Fibroblast of the aortic adventitia (primary cell): ENCODE measurements at regions not wholly inside any gene's neighbourhood (a gene's known extent, or its start where the extent isn't known, plus 50 kb on each side); places are given as distances from the start of the nearest gene placed in this dataset.

ENCODE experiments used
- DNase-seq: peaks from one replicate; pipeline ENCODE4 v3.0.0-alpha.2; 2010; ENCODE audit warnings: low read depth
- H3K4me3 ChIP-seq: 2 replicates; pipeline ENCODE4 v1.5.1; 2011; ENCODE audit warnings: low read depth, mild to moderate bottlenecking, control low read depth, low read length, moderate library complexity
- TF ChIP-seq, protein P1 (sequence below): IDR thresholded peaks from 2 replicates; pipeline ENCODE4 v1.5.1; 2011; ENCODE audit warnings: mild to moderate bottlenecking, low read length, control low read depth, inconsistent platforms; ENCODE audit not compliant: insufficient read depth

DNA sequence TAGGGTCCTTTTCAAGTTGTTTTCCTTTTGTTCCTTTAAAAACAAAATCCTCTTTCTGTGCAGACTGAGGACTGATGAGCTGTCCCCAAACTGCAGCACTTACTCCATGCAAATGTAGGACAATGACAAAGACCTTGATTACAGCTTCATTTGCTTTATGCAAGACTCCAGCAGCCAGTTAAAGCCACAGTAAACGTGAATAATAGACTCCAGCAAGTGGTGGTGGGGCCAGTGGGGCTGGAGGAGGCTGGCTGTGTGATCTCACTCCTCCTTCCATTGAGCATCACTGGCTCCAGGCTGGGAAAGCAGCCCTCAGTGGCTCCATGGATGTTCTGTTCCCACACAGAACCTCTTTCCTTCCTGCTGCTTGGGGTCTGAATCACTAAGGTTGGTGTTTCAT lies 306.0 kb upstream of the CELF4 start:
- no peak overlapping the region for H3K4me3 ChIP-seq
- TF ChIP-seq, protein P1, sequence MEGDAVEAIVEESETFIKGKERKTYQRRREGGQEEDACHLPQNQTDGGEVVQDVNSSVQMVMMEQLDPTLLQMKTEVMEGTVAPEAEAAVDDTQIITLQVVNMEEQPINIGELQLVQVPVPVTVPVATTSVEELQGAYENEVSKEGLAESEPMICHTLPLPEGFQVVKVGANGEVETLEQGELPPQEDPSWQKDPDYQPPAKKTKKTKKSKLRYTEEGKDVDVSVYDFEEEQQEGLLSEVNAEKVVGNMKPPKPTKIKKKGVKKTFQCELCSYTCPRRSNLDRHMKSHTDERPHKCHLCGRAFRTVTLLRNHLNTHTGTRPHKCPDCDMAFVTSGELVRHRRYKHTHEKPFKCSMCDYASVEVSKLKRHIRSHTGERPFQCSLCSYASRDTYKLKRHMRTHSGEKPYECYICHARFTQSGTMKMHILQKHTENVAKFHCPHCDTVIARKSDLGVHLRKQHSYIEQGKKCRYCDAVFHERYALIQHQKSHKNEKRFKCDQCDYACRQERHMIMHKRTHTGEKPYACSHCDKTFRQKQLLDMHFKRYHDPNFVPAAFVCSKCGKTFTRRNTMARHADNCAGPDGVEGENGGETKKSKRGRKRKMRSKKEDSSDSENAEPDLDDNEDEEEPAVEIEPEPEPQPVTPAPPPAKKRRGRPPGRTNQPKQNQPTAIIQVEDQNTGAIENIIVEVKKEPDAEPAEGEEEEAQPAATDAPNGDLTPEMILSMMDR, result no peak
- no peak for DNase-seq

DNA sequence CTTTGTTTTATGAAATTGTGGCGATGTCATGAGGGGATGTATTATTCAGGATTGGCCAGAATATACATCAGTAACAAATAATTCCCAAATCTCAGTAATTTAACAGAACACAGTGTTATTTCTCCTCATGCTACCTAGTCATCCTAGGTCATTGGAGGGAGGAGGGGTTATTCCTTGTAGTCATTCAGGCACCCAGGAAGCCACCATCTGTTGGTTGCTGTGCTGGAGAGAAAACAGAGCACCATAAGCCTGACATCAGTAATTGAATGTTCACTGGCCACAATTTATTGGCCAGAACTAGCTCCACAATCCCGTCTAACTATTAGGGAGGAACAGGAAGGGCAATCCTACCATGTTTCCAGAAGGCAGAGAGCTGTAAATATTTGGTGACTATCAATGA lies 303.5 kb upstream of the CELF4 start:
- TF ChIP-seq, protein P1, result no peak
- H3K4me3 ChIP-seq, result no peak overlapping the region
- DNase-seq, result no peak

- no peak for DNase-seq
- TF ChIP-seq, protein P1, result no peak
- H3K4me3 ChIP-seq, result no peak overlapping the region
Measured at GRCh38 chr18:37864122-37864521, 298.5 kb upstream of the CELF4 start.

DNA sequence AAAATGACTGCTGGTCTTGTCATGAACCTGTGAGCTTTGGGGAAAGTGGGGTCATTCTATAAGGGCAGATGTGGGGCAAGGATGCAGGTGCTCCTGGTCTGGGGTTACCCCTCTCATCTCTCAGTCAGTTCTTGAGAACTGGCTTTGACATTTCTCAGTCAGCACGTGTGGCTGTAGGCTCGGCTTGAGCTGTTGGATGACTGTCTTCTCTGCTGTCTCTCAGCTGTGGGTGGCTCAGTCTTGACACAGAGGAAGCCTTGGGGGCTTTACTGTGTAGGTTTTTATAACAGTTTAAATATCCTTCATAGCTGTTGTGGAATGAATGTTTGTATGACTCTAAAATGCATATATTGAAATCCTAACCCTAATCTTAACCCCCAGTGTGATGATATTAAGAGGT lies 296.4 kb upstream of the CELF4 start:
- DNase-seq, result no peak
- H3K4me3 ChIP-seq, result no peak overlapping the region
- TF ChIP-seq, protein P1, result no peak

GRCh38 chr18:37854396-37854795 lies 288.8 kb upstream of the CELF4 start:
- no peak overlapping the region for H3K4me3 ChIP-seq
- no peak for DNase-seq
- TF ChIP-seq, protein P1, result no peak

- TF ChIP-seq, protein P1, result no peak
- no peak overlapping the region for H3K4me3 ChIP-seq
- no peak for DNase-seq
Measured at GRCh38 chr18:37853706-37854105, 288.1 kb upstream of the CELF4 start.

DNA sequence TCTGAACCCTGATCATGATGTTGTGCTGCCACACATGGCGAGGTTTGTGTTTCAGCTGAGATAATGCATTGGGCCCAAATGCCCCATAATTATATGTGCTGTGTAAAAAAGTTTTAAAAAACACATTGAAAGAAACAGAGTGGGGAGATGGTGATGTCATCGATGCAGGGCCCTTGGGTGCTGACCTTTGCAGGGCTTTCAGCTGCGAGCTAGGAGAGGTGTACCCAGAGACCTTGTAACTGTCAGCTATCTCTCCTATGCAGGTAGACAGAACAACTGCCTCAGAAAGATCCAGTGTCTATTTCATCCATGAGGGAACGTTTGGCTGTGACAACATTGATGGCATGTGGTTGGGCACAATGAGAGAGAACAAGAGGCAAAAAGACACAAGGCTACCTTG lies 286.9 kb upstream of the CELF4 start:
- TF ChIP-seq, protein P1, result no peak
- no peak for DNase-seq
- H3K4me3 ChIP-seq, result no peak overlapping the region
